Liver (tissue), 3 donors: ENCODE measurements at regions not wholly inside any gene's neighbourhood (a gene's known extent, or its start where the extent isn't known, plus 50 kb on each side); places are given as distances from the start of the nearest gene placed in this dataset.

Experiments used
- ATF3 ChIP-seq: IDR thresholded peaks from 2 replicates; pipeline ENCODE4 v1.6.1; 2016; ENCODE audit warnings: antibody characterized with exemption
- CTCF ChIP-seq: fragments of 150-350 bp; IDR thresholded peaks from 2 replicates; pipeline ENCODE4 v1.5.1; 2017; ENCODE audit warnings: improper control_type of control experiment, low read depth, low read length; ENCODE audit not compliant: missing input control
- EGR1 ChIP-seq, 2 donors: IDR thresholded peaks; 2 replicates each; pipeline ENCODE4 v1.6.1; 2016 to 2018; ENCODE audit warnings: antibody characterized with exemption in 2 of 2, low read depth in 2 of 2
- FOXA1 ChIP-seq: IDR thresholded peaks from 2 replicates; pipeline ENCODE4 v1.6.1; 2016; ENCODE audit warnings: antibody characterized with exemption
- GABPA ChIP-seq, 2 donors: IDR thresholded peaks in 1 of 2; conservative IDR thresholded peaks in 1 of 2; 2 replicates each; pipeline ENCODE4 v1.6.1; 2016; ENCODE audit warnings: antibody characterized with exemption in 2 of 2, mild to moderate bottlenecking in 1 of 2, moderate library complexity in 1 of 2
- JUND ChIP-seq, 2 donors: IDR thresholded peaks; 2 replicates each; pipeline ENCODE4 v1.6.1; 2016; ENCODE audit warnings: antibody characterized with exemption in 2 of 2
- MAX ChIP-seq: IDR thresholded peaks from 2 replicates; pipeline ENCODE4 v1.6.1; 2016; ENCODE audit warnings: antibody characterized with exemption
- NR2F2 ChIP-seq: IDR thresholded peaks from 2 replicates; pipeline ENCODE4 v1.6.1; 2016; ENCODE audit warnings: antibody characterized with exemption
- RAD21 ChIP-seq, 2 donors: IDR thresholded peaks; 2 replicates each; pipeline ENCODE4 v1.6.1; 2016; ENCODE audit warnings: antibody characterized with exemption in 2 of 2, mild to moderate bottlenecking in 2 of 2
- REST ChIP-seq: IDR thresholded peaks from 2 replicates; pipeline ENCODE4 v1.6.1; 2016; ENCODE audit warnings: antibody characterized with exemption, mild to moderate bottlenecking
- TAF1 ChIP-seq: conservative IDR thresholded peaks from 2 replicates; pipeline ENCODE4 v1.6.1; 2016; ENCODE audit warnings: antibody characterized with exemption, mild to moderate bottlenecking
- YY1 ChIP-seq: IDR thresholded peaks from 2 replicates; pipeline ENCODE4 v1.6.1; 2016; ENCODE audit warnings: antibody characterized with exemption, mild to moderate bottlenecking
- ZBTB33 ChIP-seq: IDR thresholded peaks from 2 replicates; pipeline ENCODE4 v1.6.1; 2016; ENCODE audit warnings: antibody characterized with exemption
- donor health status: healthy.
- donor health status: healthy.

- TF ChIP-seq MAX = no peak
- no peak for TF ChIP-seq ZBTB33
- no peak for TF ChIP-seq GABPA (IDR thresholded peaks at IDR 0.05 in 1 of 2, conservative IDR thresholded peaks at IDR 0.05 in 1 of 2)
- TF ChIP-seq CTCF = no peak
- no peak for TF ChIP-seq TAF1
- no peak for TF ChIP-seq YY1
- no peak for TF ChIP-seq ATF3
- TF ChIP-seq FOXA1 = no peak
- TF ChIP-seq REST = no peak
- TF ChIP-seq NR2F2 = no peak
- no peak for TF ChIP-seq JUND (IDR thresholded peaks at IDR 0.05)
- TF ChIP-seq EGR1 (IDR thresholded peaks at IDR 0.05; ENCODE audit: low read depth in 2 of 2) = no peak
- no peak for TF ChIP-seq RAD21 (IDR thresholded peaks at IDR 0.05)
Measured at GRCh38 chr5:23302438-23302837, 205.0 kb upstream of the PRDM9 start.
